ENCODE measurements at regions not wholly inside any gene's neighbourhood (a gene's known extent, or its start where the extent isn't known, plus 50 kb on each side); places are given as distances from the start of the nearest gene placed in this dataset.

- DNase-seq, result no peak
- Histone ChIP-seq H3K27ac (no peak overlapping the region), H3K4me3 (no peak overlapping the region), H3K36me3 (no peaks in the 10 kb centered on the region), H3K27me3 (no peaks in the 10 kb centered on the region), H3K9me3 (no peaks in the 10 kb centered on the region), H3K4me1 (no peaks in the 10 kb centered on the region)
- 89 to 93% (median 92%) methylated on average over 1 of the region's 1 CpG for WGBS, 5 donors
- intact Hi-C loops (cut with DNase I; ENCODE audit: low total_unique reads), result no loop called here
- TF ChIP-seq EP300 (IDR thresholded peaks at IDR 0.05) (no peak), POLR2A (IDR thresholded peaks at IDR 0.05) (no peak), CTCF (IDR thresholded peaks at IDR 0.05) (no peak), POLR2AphosphoS5 (IDR thresholded peaks at IDR 0.05) (no peak)
Observed at GRCh38 chr11:11129118-11129517, 223.9 kb downstream of the CSNK2A3 start.

GRCh38 chr11:11125618-11126017 lies 227.4 kb downstream of the CSNK2A3 start:
- Histone ChIP-seq H3K27me3 (no peaks in the 10 kb centered on the region), H3K9me3 (no peaks in the 10 kb centered on the region), H3K27ac (no peak overlapping the region), H3K4me3 (no peak overlapping the region), H3K36me3 (no peaks in the 10 kb centered on the region), H3K4me1 (no peaks in the 10 kb centered on the region)
- intact Hi-C loops (cut with DNase I; ENCODE audit: low total_unique reads), result no loop called here
- TF ChIP-seq POLR2AphosphoS5 (IDR thresholded peaks at IDR 0.05), result no peak
- TF ChIP-seq CTCF (IDR thresholded peaks at IDR 0.05), result no peak
- TF ChIP-seq EP300 (IDR thresholded peaks at IDR 0.05), result no peak
- TF ChIP-seq POLR2A (IDR thresholded peaks at IDR 0.05), result no peak
- WGBS, 5 donors, result 62 to 78% (median 76%) methylated on average over 2 of the region's 2 CpGs
- DNase-seq, result no peak

GRCh38 chr11:11122749-11123148 lies 230.3 kb downstream of the CSNK2A3 start:
- Histone ChIP-seq H3K4me3 (no peak overlapping the region), H3K9me3 (no peaks in the 10 kb centered on the region)
- WGBS, 5 donors, result 74 to 95% (median 77%) methylated on average over 1 of the region's 1 CpG

GRCh38 chr11:11119917-11120316 lies 233.1 kb downstream of the CSNK2A3 start:
- WGBS, 5 donors, result 79 to 98% (median 90%) methylated on average over 1 of the region's 1 CpG
- no peak for TF ChIP-seq CTCF (IDR thresholded peaks at IDR 0.05)
- no peak for TF ChIP-seq POLR2AphosphoS5 (IDR thresholded peaks at IDR 0.05)
- TF ChIP-seq EP300 (IDR thresholded peaks at IDR 0.05), result no peak
- no peak for TF ChIP-seq POLR2A (IDR thresholded peaks at IDR 0.05)
- Histone ChIP-seq H3K4me1 (no peaks in the 10 kb centered on the region), H3K4me3 (no peak overlapping the region), H3K36me3 (no peaks in the 10 kb centered on the region), H3K27ac (no peak overlapping the region), H3K27me3 (no peaks in the 10 kb centered on the region), H3K9me3 (no peaks in the 10 kb centered on the region)
- intact Hi-C loops (cut with DNase I; ENCODE audit: low total_unique reads), result no loop called here
- no peak for DNase-seq

More at GRCh38 chr11:11122749-11123148, 230.3 kb downstream of the CSNK2A3 start:
- TF ChIP-seq POLR2A (IDR thresholded peaks at IDR 0.05), result no peak
- TF ChIP-seq CTCF (IDR thresholded peaks at IDR 0.05), result no peak
- no peak for TF ChIP-seq EP300 (IDR thresholded peaks at IDR 0.05)
- no peak for TF ChIP-seq POLR2AphosphoS5 (IDR thresholded peaks at IDR 0.05)
- no peaks in the 10 kb centered on the region for H3K4me1 ChIP-seq
- no peaks in the 10 kb centered on the region for H3K36me3 ChIP-seq
- DNase-seq, result no peak
- no peak overlapping the region for H3K27ac ChIP-seq
- no peaks in the 10 kb centered on the region for H3K27me3 ChIP-seq
- intact Hi-C loops (cut with DNase I; ENCODE audit: low total_unique reads), result no loop called here

All from stomach (tissue), 8 donors.